Body of pancreas (tissue), 4 donors: ENCODE measurements at regions not wholly inside any gene's neighbourhood (a gene's known extent, or its start where the extent isn't known, plus 50 kb on each side); places are given as distances from the start of the nearest gene placed in this dataset.

ENCODE experiments used
- ATAC-seq: fragments of 150-250 bp; one replicate; pipeline ENCODE4 v1.9.1; 2016
- DNase-seq, 4 donors: peaks; one replicate each; pipeline ENCODE4 v3.0.0-alpha.2; 2019
- H3K27ac ChIP-seq, 4 donors: fragments of 200-600 bp; sonication (generic); 1 replicate in 3 of 4; 2 replicates in 1 of 4; pipeline versions ENCODE4 v1.5.1 to v1.6.1; 2016 to 2019; ENCODE audit warnings: mild to moderate bottlenecking in 1 of 4, mixed read lengths in 1 of 4, moderate library complexity in 1 of 4
- H3K27me3 ChIP-seq, 2 donors: fragments of 200-600 bp; sonication (generic); one replicate each; pipeline ENCODE4 v1.6.0; 2016; ENCODE audit warnings: mild to moderate bottlenecking in 1 of 2
- H3K36me3 ChIP-seq, 2 donors: fragments of 200-600 bp; sonication (generic); replicated peaks in 1 of 2; 2 replicates each; pipeline ENCODE4 v1.5.1; 2016; ENCODE audit warnings: low read depth in 2 of 2; ENCODE audit not compliant: insufficient read depth in 1 of 2
- H3K4me1 ChIP-seq: fragments of 200-600 bp; sonication (generic); one replicate; pipeline ENCODE4 v1.6.0; 2016
- H3K4me3 ChIP-seq, 2 donors: fragments of 200-600 bp; sonication (generic); 1 replicate in 1 of 2; 2 replicates in 1 of 2; pipeline ENCODE4 v1.5.1; 2016 to 2019
- H3K9me3 ChIP-seq, 3 donors: fragments of 200-600 bp; sonication (generic); 1 replicate in 2 of 3; 2 replicates in 1 of 3; pipeline ENCODE4 v1.5.1; 2016
- CTCF ChIP-seq, 7 experiments: fragments of 450-650 bp in 4 of 7; fragments of 200-600 bp in 3 of 7; sonication (generic) in 3 of 7; IDR thresholded peaks; one replicate each; pipeline ENCODE4 v1.5.1; 2016 to 2019; ENCODE audit warnings: antibody characterized with exemption in 7 of 7
- POLR2A ChIP-seq, 3 donors: fragments of 450-650 bp; IDR thresholded peaks; one replicate each; pipeline ENCODE4 v1.6.1; 2016; ENCODE audit warnings: antibody characterized with exemption in 3 of 3, mild to moderate bottlenecking in 2 of 3
- WGBS, 2 donors: methylation state at CpG; one replicate each; pipeline ENCODE4 v1.1.5; 2017; 5-methylcytosine and 5-hydroxymethylcytosine counted together
- intact Hi-C: fragments of 100-400 bp; cut with DNase I; formaldehyde crosslinking; loops from one replicate; pipeline ENCODE4 v1.15.1; 2023

- H3K4me1 ChIP-seq = no peaks in the 10 kb centered on the region
- intact Hi-C loops = no loop called here
- WGBS, 2 donors = 47 to 60% methylated on average over 3 to 4 of the region's 4 CpGs
- no peak overlapping the region for H3K27ac ChIP-seq
- no peak for TF ChIP-seq POLR2A (IDR thresholded peaks at IDR 0.05)
- TF ChIP-seq CTCF (IDR thresholded peaks at IDR 0.05) = no peak
- no peaks in the 10 kb centered on the region for H3K36me3 ChIP-seq
- ATAC-seq (no peak), DNase-seq (no peak)
- H3K9me3 ChIP-seq = peaks cover 0 to 3% (median 0%) of the 10 kb centered on the region in 3 donors
- H3K4me3 ChIP-seq = no peak overlapping the region
- no peaks in the 10 kb centered on the region for H3K27me3 ChIP-seq
Measured at GRCh38 chrX:87045352-87045751, 472.2 kb upstream of the KLHL4 start.

GRCh38 chrX:87049567-87049966 is 468.0 kb upstream of the KLHL4 start:
- DNase-seq = no peak
- ATAC-seq = no peak
- intact Hi-C loops = no loop called here
- no peak overlapping the region for H3K4me3 ChIP-seq
- TF ChIP-seq CTCF (IDR thresholded peaks at IDR 0.05) = no peak
- TF ChIP-seq POLR2A (IDR thresholded peaks at IDR 0.05) = no peak
- no peak overlapping the region for H3K27ac ChIP-seq
- no peaks in the 10 kb centered on the region for H3K36me3 ChIP-seq
- H3K9me3 ChIP-seq = peaks cover 0 to 3% (median 0%) of the 10 kb centered on the region in 3 donors
- H3K4me1 ChIP-seq = no peaks in the 10 kb centered on the region
- WGBS, 2 donors = 65 to 67% methylated on average over 3 of the region's 3 CpGs
- H3K27me3 ChIP-seq = no peaks in the 10 kb centered on the region

GRCh38 chrX:87063642-87064041 is 454.0 kb upstream of the KLHL4 start:
- Histone ChIP-seq H3K9me3 (no peaks in the 10 kb centered on the region), H3K4me3 (no peak overlapping the region), H3K27me3 (no peaks in the 10 kb centered on the region), H3K4me1 (no peaks in the 10 kb centered on the region), H3K27ac (no peak overlapping the region), H3K36me3 (no peaks in the 10 kb centered on the region)
- TF ChIP-seq CTCF (IDR thresholded peaks at IDR 0.05) = no peak
- TF ChIP-seq POLR2A (IDR thresholded peaks at IDR 0.05) = no peak
- intact Hi-C loops = no loop called here
- WGBS, 2 donors = 67 to 76% methylated on average over 2 of the region's 2 CpGs
- ATAC-seq (no peak), DNase-seq (no peak)

GRCh38 chrX:87064502-87064901 is 453.1 kb upstream of the KLHL4 start:
- DNase-seq = no peak
- Histone ChIP-seq H3K36me3 (no peaks in the 10 kb centered on the region), H3K9me3 (no peaks in the 10 kb centered on the region), H3K27ac (no peak overlapping the region), H3K27me3 (no peaks in the 10 kb centered on the region), H3K4me3 (no peak overlapping the region), H3K4me1 (no peaks in the 10 kb centered on the region)
- no peak for TF ChIP-seq CTCF (IDR thresholded peaks at IDR 0.05)
- TF ChIP-seq POLR2A (IDR thresholded peaks at IDR 0.05) = no peak
- ATAC-seq = no peak
- intact Hi-C loops = no loop called here

GRCh38 chrX:87067795-87068369 is 449.7 kb upstream of the KLHL4 start:
- ATAC-seq = no peak
- no peaks in the 10 kb centered on the region for H3K9me3 ChIP-seq
- intact Hi-C loops = no loop called here

More at GRCh38 chrX:87067795-87068369, 449.7 kb upstream of the KLHL4 start:
- TF ChIP-seq CTCF (IDR thresholded peaks at IDR 0.05) = no peak
- no peak for TF ChIP-seq POLR2A (IDR thresholded peaks at IDR 0.05)
- Histone ChIP-seq H3K4me3 (no peak overlapping the region), H3K27me3 (no peaks in the 10 kb centered on the region), H3K36me3 (no peaks in the 10 kb centered on the region), H3K4me1 (no peaks in the 10 kb centered on the region), H3K27ac (no peak overlapping the region)
- DNase-seq = no peak
